Liver (tissue), 3 donors: ENCODE measurements at regions not wholly inside any gene's neighbourhood (a gene's known extent, or its start where the extent isn't known, plus 50 kb on each side); places are given as distances from the start of the nearest gene placed in this dataset.

Experiments
- ATF3 ChIP-seq: IDR thresholded peaks from 2 replicates; pipeline ENCODE4 v1.6.1; 2016; ENCODE audit warnings: antibody characterized with exemption
- FOXA1 ChIP-seq: IDR thresholded peaks from 2 replicates; pipeline ENCODE4 v1.6.1; 2016; ENCODE audit warnings: antibody characterized with exemption
- FOXA2 ChIP-seq: IDR thresholded peaks from 2 replicates; pipeline ENCODE4 v1.6.1; 2016; ENCODE audit warnings: antibody characterized with exemption
- GABPA ChIP-seq, 2 donors: IDR thresholded peaks in 1 of 2; conservative IDR thresholded peaks in 1 of 2; 2 replicates each; pipeline ENCODE4 v1.6.1; 2016; ENCODE audit warnings: antibody characterized with exemption in 2 of 2, mild to moderate bottlenecking in 1 of 2, moderate library complexity in 1 of 2
- HNF4A ChIP-seq, 2 donors: conservative IDR thresholded peaks; 2 replicates each; pipeline ENCODE4 v1.6.1; 2016; ENCODE audit warnings: antibody characterized with exemption in 2 of 2, mild to moderate bottlenecking in 2 of 2
- JUND ChIP-seq, 2 donors: IDR thresholded peaks; 2 replicates each; pipeline ENCODE4 v1.6.1; 2016; ENCODE audit warnings: antibody characterized with exemption in 2 of 2
- MAX ChIP-seq: IDR thresholded peaks from 2 replicates; pipeline ENCODE4 v1.6.1; 2016; ENCODE audit warnings: antibody characterized with exemption
- RAD21 ChIP-seq, 2 donors: IDR thresholded peaks; 2 replicates each; pipeline ENCODE4 v1.6.1; 2016; ENCODE audit warnings: antibody characterized with exemption in 2 of 2, mild to moderate bottlenecking in 2 of 2
- TAF1 ChIP-seq: conservative IDR thresholded peaks from 2 replicates; pipeline ENCODE4 v1.6.1; 2016; ENCODE audit warnings: antibody characterized with exemption, mild to moderate bottlenecking
- YY1 ChIP-seq: IDR thresholded peaks from 2 replicates; pipeline ENCODE4 v1.6.1; 2016; ENCODE audit warnings: antibody characterized with exemption, mild to moderate bottlenecking
- TF ChIP-seq, protein P1 (sequence below): fragments of 150-350 bp; IDR thresholded peaks from 2 replicates; pipeline ENCODE4 v1.5.1; 2017; ENCODE audit warnings: improper control_type of control experiment, low read depth, low read length; ENCODE audit not compliant: missing input control
- TF ChIP-seq, protein P2 (sequence below): IDR thresholded peaks from 2 replicates; pipeline ENCODE4 v1.6.1; 2016; ENCODE audit warnings: antibody characterized with exemption
- TF ChIP-seq, protein P3 (sequence below): IDR thresholded peaks from 2 replicates; pipeline ENCODE4 v1.6.1; 2016; ENCODE audit warnings: antibody characterized with exemption, mild to moderate bottlenecking
- donor health status: healthy.
- donor health status: healthy.

- TF ChIP-seq, protein P1, sequence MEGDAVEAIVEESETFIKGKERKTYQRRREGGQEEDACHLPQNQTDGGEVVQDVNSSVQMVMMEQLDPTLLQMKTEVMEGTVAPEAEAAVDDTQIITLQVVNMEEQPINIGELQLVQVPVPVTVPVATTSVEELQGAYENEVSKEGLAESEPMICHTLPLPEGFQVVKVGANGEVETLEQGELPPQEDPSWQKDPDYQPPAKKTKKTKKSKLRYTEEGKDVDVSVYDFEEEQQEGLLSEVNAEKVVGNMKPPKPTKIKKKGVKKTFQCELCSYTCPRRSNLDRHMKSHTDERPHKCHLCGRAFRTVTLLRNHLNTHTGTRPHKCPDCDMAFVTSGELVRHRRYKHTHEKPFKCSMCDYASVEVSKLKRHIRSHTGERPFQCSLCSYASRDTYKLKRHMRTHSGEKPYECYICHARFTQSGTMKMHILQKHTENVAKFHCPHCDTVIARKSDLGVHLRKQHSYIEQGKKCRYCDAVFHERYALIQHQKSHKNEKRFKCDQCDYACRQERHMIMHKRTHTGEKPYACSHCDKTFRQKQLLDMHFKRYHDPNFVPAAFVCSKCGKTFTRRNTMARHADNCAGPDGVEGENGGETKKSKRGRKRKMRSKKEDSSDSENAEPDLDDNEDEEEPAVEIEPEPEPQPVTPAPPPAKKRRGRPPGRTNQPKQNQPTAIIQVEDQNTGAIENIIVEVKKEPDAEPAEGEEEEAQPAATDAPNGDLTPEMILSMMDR, result no peak
- TF ChIP-seq HNF4A (conservative IDR thresholded peaks at IDR 0.05) (no peak), FOXA2 (no peak), JUND (IDR thresholded peaks at IDR 0.05) (no peak), TAF1 (no peak), MAX (no peak), RAD21 (IDR thresholded peaks at IDR 0.05) (no peak), FOXA1 (no peak), YY1 (no peak), ATF3 (no peak), GABPA (IDR thresholded peaks at IDR 0.05 in 1 of 2, conservative IDR thresholded peaks at IDR 0.05 in 1 of 2) (no peak)
- TF ChIP-seq, protein P2, sequence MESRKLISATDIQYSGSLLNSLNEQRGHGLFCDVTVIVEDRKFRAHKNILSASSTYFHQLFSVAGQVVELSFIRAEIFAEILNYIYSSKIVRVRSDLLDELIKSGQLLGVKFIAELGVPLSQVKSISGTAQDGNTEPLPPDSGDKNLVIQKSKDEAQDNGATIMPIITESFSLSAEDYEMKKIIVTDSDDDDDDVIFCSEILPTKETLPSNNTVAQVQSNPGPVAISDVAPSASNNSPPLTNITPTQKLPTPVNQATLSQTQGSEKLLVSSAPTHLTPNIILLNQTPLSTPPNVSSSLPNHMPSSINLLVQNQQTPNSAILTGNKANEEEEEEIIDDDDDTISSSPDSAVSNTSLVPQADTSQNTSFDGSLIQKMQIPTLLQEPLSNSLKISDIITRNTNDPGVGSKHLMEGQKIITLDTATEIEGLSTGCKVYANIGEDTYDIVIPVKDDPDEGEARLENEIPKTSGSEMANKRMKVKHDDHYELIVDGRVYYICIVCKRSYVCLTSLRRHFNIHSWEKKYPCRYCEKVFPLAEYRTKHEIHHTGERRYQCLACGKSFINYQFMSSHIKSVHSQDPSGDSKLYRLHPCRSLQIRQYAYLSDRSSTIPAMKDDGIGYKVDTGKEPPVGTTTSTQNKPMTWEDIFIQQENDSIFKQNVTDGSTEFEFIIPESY, result no peak
- TF ChIP-seq, protein P3, sequence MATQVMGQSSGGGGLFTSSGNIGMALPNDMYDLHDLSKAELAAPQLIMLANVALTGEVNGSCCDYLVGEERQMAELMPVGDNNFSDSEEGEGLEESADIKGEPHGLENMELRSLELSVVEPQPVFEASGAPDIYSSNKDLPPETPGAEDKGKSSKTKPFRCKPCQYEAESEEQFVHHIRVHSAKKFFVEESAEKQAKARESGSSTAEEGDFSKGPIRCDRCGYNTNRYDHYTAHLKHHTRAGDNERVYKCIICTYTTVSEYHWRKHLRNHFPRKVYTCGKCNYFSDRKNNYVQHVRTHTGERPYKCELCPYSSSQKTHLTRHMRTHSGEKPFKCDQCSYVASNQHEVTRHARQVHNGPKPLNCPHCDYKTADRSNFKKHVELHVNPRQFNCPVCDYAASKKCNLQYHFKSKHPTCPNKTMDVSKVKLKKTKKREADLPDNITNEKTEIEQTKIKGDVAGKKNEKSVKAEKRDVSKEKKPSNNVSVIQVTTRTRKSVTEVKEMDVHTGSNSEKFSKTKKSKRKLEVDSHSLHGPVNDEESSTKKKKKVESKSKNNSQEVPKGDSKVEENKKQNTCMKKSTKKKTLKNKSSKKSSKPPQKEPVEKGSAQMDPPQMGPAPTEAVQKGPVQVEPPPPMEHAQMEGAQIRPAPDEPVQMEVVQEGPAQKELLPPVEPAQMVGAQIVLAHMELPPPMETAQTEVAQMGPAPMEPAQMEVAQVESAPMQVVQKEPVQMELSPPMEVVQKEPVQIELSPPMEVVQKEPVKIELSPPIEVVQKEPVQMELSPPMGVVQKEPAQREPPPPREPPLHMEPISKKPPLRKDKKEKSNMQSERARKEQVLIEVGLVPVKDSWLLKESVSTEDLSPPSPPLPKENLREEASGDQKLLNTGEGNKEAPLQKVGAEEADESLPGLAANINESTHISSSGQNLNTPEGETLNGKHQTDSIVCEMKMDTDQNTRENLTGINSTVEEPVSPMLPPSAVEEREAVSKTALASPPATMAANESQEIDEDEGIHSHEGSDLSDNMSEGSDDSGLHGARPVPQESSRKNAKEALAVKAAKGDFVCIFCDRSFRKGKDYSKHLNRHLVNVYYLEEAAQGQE, result no peak
Observed at GRCh38 chr4:89661173-89661899, 175.6 kb downstream of the SNCA start.
